Superior temporal gyrus (tissue), 1 donor: ENCODE measurements at regions not wholly inside any gene's neighbourhood (a gene's known extent, or its start where the extent isn't known, plus 50 kb on each side); places are given as distances from the start of the nearest gene placed in this dataset.
"Not testable (repeated sequence)": the region's sequence is repeated elsewhere in the genome, so short reads cannot be mapped to it uniquely, and the experiment has no call there.

ENCODE experiments used
- DNase-seq: peaks from one replicate; pipeline ENCODE4 v3.0.0-alpha.2; 2016; ENCODE audit errors: extremely low spot score

DNA sequence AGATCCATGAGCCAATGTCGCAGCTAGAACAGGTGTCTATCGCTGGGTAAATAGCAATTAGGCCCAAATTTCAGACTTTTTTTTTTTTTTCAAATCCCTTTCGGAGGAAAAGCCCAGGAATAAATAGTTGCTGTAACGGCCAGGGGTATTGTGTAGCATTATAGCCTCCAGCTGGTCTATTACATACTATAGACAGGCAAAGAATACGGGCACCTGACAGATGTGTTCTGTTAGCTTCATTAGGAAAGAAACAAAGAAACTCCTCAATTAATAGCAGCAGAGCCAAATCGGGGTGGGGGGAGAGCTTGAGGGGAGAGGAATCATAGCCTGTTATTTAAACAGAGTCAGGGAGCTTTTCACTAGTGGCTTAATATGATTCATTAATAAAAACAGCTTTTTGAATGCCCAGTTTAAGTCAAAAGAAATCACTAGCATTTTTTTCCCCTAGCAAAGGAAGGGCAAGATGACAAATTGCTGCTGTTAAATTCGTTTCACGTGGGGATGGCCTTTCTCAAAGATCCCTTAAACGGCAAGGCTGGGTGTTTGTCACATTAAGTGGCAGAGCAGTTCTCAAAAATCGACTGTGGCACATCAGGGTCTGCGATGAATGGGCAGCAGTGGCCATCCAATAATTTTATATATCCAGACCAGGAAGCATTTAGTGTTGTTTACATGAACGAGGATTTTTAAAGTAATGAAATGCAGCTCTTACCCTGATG, 139.4 kb downstream of the ID4 start:
- no peak for DNase-seq

DNA sequence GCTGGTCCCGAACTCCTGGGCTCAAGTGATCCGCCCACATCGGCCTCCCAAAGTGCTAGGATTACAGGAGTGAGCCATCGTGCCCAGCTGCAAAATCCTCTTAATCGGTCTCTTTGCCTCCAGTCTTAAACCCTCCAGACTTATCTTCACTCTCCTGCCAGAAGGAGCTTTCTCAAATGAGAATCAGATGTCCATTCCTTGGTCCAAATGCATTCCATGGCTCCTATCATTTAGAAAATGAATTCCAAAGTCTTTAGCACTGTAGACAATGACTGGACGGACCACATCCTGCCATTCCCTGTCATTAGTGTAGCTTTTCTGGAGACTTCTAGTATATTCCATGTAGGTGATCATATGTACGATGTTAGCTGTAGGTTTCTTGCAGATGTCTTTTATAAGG, 141.9 kb downstream of the ID4 start:
- no peak for DNase-seq

DNA sequence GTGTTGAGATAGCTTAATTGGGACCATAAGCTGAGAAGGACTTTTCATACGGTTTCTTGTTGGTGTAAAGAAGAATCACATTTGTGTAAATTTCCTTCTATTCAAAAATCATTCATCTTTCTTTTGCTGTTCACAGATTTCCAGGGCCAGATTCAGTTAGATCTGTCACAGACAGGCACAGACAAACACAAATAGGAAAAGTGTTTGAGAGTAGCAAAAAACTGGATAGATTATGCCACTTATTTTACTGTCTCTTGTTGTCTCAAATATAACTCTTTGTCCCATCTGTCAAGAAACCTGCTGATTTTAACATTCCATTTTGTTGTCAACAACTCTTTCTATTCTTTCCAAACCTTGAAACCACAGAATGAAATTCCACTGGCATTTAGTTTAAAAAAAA, 142.8 kb downstream of the ID4 start:
- DNase-seq: no peak

DNA sequence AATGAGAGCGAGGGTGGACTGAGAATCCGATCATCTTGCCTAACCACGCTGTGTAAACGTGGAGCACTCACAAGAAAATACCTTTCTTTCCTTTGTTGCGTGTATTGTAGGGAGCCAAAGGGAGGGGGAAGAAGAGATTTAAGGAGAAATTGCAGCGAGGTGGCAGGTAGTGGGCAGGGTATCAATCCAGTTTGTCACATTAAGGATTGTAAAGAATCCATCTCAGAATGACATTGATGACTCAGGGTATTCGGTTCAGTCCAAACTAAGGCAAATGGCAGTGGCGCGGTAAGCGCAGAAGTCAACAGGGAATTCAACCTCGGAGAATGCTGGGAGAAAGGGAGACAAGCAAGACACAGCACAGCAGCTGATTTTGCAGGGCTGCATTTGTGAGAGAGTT, 146.2 kb downstream of the ID4 start:
- no peak for DNase-seq

DNA sequence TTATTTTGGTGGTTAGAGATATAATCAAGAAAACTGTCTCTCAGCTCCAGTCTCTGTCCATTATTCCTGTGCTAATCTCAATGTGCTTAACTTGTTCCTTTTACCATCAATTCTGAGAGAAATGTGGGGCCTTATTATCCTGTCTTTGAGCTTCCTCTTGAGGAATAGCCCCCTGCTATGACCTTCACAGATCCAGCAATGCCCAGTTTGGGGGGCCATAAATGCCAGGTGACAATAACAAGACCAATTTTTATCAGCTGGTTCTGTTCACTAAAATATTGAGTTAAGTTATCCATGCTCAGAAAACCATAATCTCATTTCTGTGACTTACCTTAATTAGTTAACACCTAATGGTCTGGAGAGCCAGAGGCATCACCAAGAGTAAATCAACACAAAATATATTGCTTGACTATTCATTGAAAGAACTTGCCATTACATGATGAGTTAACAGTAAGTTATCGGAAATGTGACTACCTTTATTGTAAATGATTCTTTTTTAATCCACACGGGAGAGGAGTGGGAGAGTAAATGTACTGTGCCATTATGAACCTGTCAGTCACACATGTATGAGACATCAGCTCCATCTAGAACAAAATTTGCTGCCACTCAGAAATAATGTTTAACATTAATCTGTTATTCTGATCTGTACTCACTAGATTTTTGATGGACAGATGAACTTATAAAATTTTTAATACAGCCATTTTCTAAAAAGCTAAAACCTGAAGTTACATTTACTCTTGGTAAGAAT, 149.7 kb downstream of the ID4 start:
- no peak for DNase-seq

DNA sequence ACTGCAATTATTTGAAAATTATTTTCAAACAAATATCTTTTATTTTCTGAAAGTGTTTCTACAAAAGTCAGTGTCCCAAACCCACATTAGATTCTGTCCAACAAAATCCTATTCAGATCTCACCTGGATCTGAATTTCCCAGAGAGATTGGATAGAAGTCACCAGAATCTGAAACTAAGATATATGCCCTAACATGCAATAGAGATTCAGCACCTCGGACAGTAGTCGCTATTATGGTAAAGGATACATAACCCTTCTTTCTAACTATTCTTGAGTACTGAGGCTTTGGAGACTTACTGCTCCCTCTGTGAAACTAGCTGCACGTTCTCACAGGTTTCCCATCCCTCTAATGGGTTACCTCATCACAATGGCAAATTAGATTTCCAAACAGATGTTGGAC, 151.4 kb downstream of the ID4 start:
- DNase-seq: no peak

DNA sequence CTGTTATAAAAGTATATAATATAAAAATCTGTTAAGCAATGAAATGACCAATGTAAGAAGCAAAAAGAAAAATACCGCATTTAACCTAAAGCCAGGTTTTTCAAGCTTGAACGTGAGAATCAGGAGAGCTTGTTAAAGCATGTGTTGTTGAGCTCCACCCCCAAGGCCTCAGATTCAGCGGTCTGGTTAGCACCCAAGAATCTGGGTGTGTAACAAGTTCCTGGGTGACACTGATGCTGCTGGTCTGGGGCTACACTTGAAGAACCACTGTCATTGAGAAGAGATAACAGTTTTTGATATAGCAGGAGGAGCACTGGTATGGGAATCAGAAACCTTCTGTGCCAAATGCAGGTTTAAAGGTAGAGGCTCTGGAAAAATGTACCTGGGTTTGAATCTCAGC, 154.0 kb downstream of the ID4 start:
- no peak for DNase-seq

DNA sequence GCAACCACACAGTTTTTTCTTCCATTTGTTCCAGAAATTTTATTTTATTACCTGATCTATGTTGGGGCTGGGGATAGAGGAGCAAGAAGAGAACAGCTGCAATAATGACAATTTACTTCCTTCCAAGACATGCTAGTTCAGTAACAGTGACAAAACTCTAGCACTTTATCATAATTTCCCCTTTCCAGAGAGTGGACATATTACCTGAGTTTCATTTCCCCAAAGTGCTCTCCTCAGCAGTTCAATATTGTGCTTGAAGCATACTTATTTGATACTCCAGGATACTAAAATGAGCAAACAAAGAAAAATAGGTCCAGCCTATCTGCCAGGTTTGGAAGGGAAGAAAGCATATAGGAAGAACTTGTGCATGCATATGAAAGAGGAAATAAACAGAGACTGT, 157.7 kb downstream of the ID4 start:
- DNase-seq: no peak

DNA sequence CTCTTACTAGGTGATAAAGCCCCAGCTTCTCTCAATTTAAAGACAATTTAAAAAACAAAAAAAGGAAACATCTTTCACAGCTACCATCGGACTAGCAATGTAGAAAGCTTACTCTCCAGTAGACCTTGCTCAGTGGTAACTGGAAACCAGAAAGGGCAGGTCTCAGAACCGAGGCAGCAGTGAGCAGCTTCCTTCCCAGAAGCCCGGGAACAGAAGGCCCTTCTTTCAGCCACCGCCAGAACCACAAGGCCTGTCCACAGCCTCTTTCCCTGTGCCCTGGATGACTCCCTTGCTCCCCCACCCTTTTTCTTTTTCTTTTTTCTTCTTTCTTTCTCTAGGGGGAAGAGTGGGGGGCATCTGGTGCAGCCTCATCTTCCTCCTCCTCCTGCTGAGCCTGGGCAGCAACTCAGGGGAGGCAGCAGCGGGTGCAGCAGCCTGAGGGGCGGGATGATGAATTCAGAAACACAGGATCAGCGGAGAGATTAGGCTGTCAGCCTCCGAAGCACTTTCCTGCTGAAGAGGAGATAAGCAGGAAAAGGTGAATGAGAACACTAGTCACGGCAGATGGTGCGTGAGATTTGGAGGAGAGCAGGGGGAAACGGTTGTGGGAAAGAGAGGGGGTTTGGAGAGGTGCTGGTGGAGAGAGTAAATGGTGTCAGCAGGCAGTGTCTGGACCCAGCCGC, 158.5 kb downstream of the ID4 start:
- no peak for DNase-seq

DNA sequence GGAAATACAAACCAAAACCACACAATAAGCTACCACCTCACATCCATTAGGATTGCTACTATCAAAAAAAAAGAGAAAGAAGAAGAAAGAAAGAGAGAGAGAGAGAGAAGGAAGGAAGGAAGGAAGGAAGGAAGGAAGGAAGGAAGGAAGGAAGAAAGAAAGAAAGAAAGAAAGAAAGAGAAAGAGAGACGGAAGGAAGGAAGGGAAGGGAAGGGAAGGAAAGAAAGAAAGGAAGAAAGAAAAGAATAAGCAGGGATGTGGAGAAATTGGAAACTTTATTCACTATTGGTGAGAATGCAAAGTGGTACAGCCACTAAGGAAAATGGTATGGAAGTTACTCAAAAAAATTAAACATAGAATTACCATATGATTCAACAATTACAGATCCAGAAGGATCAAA, 159.9 kb downstream of the ID4 start:
- no peak for DNase-seq

DNA sequence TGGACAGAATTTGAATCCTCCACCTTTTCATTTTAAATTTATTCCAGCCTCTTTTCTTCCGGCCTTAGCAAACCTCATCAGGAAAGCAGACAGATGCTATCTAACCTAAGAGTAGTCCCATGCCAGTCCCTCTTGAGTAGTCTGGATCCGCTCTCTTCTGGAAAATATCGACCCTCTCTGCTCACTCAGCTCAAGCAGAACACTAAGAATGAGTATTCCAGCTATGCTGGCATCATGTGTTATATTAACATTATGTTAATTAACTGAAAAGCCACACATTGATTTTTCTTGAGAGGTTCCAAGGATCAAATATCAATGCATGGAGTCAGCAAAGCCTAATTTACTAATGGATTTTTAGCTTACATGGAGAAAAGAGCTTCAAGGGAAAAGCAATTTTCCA, 161.4 kb downstream of the ID4 start:
- DNase-seq: no peak

DNA sequence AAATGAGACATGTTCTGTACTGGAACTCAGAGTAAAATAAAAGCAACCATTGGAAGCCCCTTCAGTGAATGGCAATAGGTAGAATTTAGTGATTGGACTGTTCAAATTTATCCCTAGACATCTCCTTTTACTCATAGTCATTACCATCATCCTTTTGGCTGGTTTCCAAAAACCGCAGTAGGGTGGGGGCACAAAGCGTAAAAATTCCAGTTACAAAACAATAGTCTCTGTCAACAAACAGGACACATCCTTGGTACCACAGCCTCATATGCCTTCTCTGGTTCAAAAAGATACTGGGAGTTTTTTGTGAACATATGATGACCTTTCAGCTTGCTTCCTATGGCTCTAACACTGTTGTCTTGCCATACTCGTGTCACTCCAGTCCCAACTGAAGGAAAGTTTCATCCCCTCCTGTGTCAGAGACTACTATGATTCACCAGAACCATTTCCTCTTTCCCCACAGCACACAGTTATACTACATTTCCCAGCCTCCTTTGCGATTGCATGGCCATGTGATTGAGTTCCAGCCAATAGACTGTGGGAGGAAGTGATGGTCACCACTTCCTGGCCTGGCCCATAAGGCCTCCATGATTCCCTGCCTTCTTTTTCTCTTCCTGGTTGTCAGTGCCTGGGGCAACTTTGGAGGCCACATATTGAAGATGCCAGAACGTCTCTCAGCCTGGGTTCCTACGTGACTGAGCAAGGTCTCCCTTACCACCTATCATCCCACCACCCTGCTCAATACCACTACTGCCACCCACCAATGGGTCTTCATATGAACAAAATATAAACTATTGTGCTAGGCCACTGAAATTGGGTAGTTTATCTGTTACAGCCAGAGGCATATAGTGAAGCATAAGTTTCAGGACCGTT, 162.4 kb downstream of the ID4 start:
- DNase-seq: no peak

DNA sequence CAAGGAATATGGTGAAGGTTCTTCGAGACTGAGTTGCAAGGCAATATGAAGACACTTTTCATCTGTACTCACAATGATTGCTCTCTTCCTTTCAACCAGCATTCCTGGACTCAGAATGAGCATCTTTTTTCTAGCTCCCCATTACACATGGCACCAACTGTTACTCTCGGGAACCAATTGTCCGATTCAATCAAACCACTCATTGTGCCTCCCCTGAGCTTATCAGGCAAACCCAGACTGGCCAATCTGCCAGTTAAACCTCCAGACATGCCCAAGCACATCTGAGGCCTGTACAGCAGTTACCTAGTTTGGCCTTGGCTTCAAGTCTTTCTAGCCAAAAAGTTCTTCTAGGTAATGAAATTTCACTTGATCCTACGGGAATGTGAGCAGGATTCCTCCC, 164.1 kb downstream of the ID4 start:
- DNase-seq: no peak

DNA sequence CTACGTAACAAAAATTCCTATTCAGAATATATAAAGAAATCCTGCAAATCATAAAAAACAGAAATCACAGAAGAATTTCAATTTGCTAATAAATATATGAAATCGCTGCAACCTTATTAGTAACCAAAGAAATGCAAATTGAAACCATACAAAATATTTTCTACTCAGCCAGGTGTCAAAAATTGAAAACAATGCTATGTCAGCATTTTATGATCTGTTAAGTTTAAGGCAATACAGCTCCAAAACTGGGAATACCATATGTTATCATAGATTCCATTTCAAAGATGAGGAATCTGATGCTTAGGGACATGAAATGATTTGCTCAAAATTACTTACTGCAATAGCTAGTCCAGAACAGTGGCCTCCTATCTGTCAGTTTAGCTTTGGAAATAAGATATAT, 168.9 kb downstream of the ID4 start:
- no peak for DNase-seq

DNA sequence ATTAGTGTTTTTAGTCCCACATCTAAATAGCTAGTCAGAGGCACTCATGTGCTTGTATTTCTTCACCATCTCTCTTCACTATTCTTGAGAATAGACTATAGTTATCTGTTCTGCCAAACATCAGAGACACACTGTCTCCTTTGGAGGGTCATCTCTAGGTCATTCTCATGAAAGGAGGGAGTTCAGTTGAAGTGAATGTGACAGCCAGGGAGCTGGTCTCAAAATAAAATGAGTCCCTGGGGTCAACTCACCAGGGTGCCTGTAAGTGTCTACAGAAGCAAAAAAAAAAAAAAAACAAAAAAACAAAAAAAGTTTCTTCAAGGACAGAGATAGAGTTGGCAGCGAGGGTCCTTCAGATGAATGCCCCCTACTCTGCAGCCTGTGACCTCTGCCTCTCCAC, 171.0 kb downstream of the ID4 start:
- DNase-seq: no peak

DNA sequence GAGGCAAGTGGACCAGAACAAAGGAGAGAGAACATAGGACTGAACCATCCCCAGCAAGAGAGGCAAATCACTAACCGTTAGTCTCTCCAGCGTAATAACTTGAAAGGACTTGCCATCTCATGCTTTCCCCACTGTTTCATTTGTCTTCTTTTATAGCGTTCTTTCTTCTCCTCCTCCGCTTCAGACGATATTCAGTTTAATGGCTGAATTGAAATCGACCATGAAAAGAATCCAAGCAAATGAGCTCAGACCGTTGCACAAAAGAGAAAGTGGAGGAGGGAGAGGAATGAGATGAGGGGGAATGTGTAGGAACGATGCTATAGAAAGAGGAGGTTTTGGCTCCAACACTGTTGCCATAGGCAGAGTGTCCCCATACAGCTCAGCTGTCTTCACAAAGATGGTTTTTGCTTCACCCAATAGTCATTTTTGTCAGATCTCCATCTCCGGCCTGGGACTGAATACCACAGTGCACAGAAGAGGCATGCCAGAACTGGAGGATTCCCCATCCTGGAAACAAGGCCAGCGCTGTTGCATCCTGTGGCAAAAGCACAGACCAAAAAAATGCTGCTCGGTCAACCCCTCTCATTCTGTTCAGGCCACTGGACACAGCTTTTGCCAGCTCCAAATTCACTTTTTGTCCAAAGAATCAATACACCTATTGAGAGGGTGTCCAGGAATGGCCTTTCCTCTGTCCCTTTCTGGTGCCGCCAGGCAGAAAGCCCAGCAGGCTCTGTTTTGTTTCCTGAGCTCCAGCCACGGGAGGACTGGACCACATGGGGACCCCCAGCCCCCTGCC, 176.1 kb downstream of the ID4 start:
- peak; percentile 26 for DNase-seq

DNA sequence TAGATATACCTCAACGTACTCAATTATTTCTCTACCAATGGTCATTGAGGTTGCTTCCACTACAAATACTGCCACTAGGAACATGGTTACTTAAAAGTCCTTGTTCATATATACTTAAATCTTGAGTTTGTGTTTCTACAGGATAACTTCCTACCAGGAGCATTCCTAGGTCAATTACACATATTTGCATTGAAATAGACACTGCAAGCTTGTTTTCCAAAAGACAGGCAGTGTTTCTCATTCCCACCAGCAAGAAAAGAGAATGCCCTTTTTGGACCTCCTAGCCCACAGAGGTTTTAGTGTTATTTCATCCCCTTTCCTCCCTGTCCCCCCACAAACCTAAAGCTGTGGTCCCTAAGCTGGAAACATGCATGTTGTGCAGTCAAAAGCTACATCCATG, 177.3 kb downstream of the ID4 start:
- no peak for DNase-seq

DNA sequence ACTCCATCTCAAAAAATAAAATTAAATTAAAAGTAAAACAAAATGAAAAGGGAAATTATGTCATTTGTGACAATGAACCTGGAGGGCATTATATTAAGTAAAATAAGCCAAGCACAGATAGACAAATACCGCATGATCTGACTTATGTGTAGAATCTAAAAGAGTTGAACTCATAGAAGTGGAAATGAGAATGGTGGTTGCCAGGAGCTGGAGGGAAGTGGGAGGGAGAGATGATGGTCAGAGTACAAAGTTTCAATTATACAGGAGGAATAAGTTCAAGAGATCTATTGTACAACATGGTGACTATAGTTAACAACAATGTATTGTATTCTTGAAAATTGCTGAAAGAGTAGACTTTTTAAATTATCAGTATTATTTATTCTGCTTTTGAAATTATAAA, 183.4 kb downstream of the ID4 start:
- no peak for DNase-seq

DNA sequence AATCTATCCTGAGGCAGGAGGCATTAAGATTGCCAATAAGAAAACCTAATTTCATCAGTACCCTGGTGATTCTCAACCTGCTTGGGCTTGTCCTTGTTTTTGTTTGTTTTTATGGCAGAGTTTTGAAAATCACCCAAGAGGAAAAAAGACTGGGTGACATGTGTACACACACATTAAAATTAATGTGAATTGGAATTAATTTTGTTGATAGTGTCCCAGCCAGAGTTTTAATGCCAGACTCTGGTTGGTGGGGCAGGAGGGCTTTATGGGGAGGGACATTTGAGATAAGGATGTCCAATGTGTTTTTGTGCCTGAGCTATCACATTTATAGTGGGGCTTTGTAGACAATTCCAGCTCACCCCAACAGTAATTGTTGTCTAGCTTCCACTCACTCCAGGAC, 184.6 kb downstream of the ID4 start:
- DNase-seq: no peak

DNA sequence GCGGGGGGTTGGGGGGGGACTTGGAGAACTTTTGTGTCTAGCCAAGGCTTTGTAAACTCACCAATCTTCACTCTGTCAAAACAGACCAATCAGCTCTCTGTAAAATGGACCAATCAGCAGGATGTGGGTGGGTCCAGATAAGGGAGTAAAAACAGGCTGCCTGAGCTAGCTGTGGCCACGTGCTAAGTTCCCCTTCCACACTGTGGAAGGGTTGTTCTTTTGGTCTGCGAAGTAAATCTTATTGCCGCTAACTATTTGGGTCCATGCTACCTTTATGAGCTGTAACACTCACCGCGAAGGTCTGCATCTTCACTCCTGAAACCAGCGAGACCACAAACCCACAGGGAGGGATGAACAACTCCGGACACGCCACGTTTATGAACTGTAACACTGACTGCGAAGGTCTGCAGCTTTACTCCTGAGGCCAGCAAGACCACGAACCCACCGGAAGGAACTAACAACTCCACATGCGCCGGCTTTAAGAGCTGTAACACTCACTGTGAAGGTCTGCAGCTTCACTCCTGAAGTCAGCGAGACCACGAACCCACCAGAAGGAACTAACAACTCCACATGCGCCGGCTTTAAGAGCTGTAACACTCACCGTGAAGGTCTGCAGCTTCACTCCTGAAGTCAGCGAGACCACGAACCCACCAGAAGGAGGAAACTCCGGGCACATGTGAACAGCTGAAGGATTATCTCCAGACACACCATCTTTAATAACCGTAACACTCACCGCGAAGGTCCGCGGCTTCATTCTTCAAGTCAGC, 186.6 kb downstream of the ID4 start:
- DNase-seq: not testable (repeated sequence)

DNA sequence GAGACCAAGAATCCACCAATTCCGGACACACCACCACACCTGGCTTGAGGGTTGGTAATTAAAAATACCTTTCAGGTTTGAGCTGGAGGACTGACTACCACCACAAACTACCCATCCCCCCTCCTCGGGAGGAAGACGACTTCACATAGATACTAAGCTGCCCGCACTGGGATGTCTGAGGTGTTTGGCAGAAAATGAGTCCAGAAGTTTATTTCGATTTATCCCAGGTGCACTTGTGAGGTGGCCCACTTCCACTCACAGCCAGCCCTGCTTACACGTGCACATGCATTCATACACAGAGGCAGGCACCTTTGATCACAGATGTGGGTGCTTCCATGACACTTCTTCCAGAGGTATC, 187.1 kb downstream of the ID4 start:
- no peak for DNase-seq
